SK-N-MC (cell line): ENCODE measurements at regions not wholly inside any gene's neighbourhood (a gene's known extent, or its start where the extent isn't known, plus 50 kb on each side); places are given as distances from the start of the nearest gene placed in this dataset.

Experiments used
- EZH2 ChIP-seq: fragments of 200-600 bp; sonication (generic); IDR thresholded peaks from one replicate; pipeline ENCODE4 v1.6.1; 2017; ENCODE audit warnings: antibody characterized with exemption
- POLR2AphosphoS5 ChIP-seq: IDR thresholded peaks from 2 replicates; pipeline ENCODE4 v1.6.1; 2012; ENCODE audit warnings: mild to moderate bottlenecking, low read depth, low read length, borderline replicate concordance

DNA sequence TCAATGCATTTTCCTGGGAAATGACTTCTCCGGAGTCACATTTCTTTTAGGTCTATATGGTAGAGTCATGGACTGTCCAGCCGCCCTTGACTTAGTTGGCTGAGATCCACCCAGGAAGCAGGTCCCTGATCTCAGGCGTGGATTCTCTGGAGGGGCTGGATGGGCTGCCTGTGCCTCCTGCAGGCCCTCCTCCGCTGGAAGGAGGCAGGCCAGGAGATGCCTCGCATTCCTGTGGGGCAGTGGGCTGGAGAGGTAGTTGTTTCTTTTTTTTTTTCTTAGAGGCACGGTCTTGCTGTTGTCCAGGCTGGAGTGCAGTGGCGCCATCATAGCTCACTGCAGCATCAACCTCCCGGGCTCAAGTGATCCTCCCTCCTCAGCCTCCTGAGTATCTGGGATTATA is 129.0 kb upstream of the MYCN start:
- no peak for TF ChIP-seq POLR2AphosphoS5
- TF ChIP-seq EZH2 = no peak
